Activated CD8-positive, alpha-beta T cell treated with anti-CD3 and anti-CD28 coated beads for 36 hours (primary cell): ENCODE measurements at regions not wholly inside any gene's neighbourhood (a gene's known extent, or its start where the extent isn't known, plus 50 kb on each side); places are given as distances from the start of the nearest gene placed in this dataset.

Source experiments
- ATAC-seq: fragments of 200-7000 bp; cut with Tn5 transposase; one replicate; pipeline ENCODE4 v1.10.0; 2021; ENCODE audit warnings: mild to moderate bottlenecking, moderate library complexity
- CTCF ChIA-PET: fragments of 350-600 bp; sonication (Branson Sonifier 250); formaldehyde crosslinking; loops from one replicate; lab custom pipeline; 2021; ENCODE audit warnings: antibody characterized with exemption; lab: Charles Lee
- POLR2A ChIA-PET: fragments of 350-600 bp; sonication (Branson Sonifier 250); formaldehyde crosslinking; loops from one replicate; lab custom pipeline; 2021; ENCODE audit warnings: antibody characterized with exemption; lab: Charles Lee
- DNase-seq: peaks from one replicate; pipeline ENCODE4 v3.0.0-alpha.2; 2020
- H3K27ac Mint-ChIP-seq: one replicate; pipeline ENCODE4 v1.8.0; 2021; ENCODE audit warnings: mild to moderate bottlenecking, mixed read lengths
- H3K27me3 Mint-ChIP-seq: one replicate; pipeline ENCODE4 v1.8.0; 2021; ENCODE audit warnings: mixed read lengths
- H3K36me3 Mint-ChIP-seq: one replicate; pipeline ENCODE4 v1.8.0; 2021; ENCODE audit warnings: low read depth, mixed read lengths
- H3K4me1 Mint-ChIP-seq: one replicate; pipeline ENCODE4 v1.8.0; 2021; ENCODE audit warnings: low read depth, mixed read lengths
- H3K4me3 Mint-ChIP-seq: one replicate; pipeline ENCODE4 v1.8.0; 2021; ENCODE audit warnings: mild to moderate bottlenecking, moderate library complexity, mixed read lengths
- H3K9me3 Mint-ChIP-seq: one replicate; pipeline ENCODE4 v1.8.0; 2021; ENCODE audit warnings: mixed read lengths
- CTCF ChIP-seq: fragments of 200-600 bp; IDR thresholded peaks from one replicate; pipeline ENCODE4 v1.8.0; 2022; ENCODE audit warnings: antibody characterized with exemption, mild to moderate bottlenecking
- intact Hi-C: fragments of 100-400 bp; cut with micrococcal nuclease; formaldehyde crosslinking; loops from one replicate; pipeline ENCODE4 v1.10.0; 2022

- H3K27ac Mint-ChIP-seq, result no peak overlapping the region
- ChIA-PET POLR2A (no interaction called here), CTCF (no interaction called here)
- intact Hi-C loops, result no loop called here
- no peaks in the 10 kb centered on the region for H3K27me3 Mint-ChIP-seq
- ATAC-seq (no peak), DNase-seq (no peak)
- no peaks in the 10 kb centered on the region for H3K9me3 Mint-ChIP-seq
- TF ChIP-seq CTCF, result no peak
- H3K36me3 Mint-ChIP-seq, result no peaks in the 10 kb centered on the region
- no peaks in the 10 kb centered on the region for H3K4me1 Mint-ChIP-seq
- H3K4me3 Mint-ChIP-seq, result no peak overlapping the region
Observed at GRCh38 chr16:65226077-65226476, 104.2 kb upstream of the CDH11 start.

GRCh38 chr16:65225488-65225887, 103.6 kb upstream of the CDH11 start:
- Mint-ChIP-seq H3K9me3 (no peaks in the 10 kb centered on the region), H3K4me1 (no peaks in the 10 kb centered on the region), H3K36me3 (no peaks in the 10 kb centered on the region), H3K27me3 (no peaks in the 10 kb centered on the region), H3K4me3 (no peak overlapping the region), H3K27ac (no peak overlapping the region)
- no peak for TF ChIP-seq CTCF
- intact Hi-C loops, result no loop called here
- DNase-seq, result no peak
- no peak for ATAC-seq
- ChIA-PET POLR2A (no interaction called here), CTCF (no interaction called here)

- Mint-ChIP-seq H3K27ac (no peak overlapping the region), H3K9me3 (no peaks in the 10 kb centered on the region), H3K4me3 (no peak overlapping the region), H3K4me1 (no peaks in the 10 kb centered on the region), H3K27me3 (no peaks in the 10 kb centered on the region), H3K36me3 (no peaks in the 10 kb centered on the region)
- ATAC-seq (no peak), DNase-seq (no peak)
- POLR2A ChIA-PET, result no interaction called here
- CTCF ChIA-PET, result no interaction called here
- no peak for TF ChIP-seq CTCF
- intact Hi-C loops, result no loop called here
Observed at GRCh38 chr16:65224994-65225393, 103.1 kb upstream of the CDH11 start.

GRCh38 chr16:65224471-65224870, 102.6 kb upstream of the CDH11 start:
- H3K9me3 Mint-ChIP-seq, result no peaks in the 10 kb centered on the region
- no peak for TF ChIP-seq CTCF
- H3K4me3 Mint-ChIP-seq, result no peak overlapping the region
- ChIA-PET POLR2A (no interaction called here), CTCF (no interaction called here)
- no peaks in the 10 kb centered on the region for H3K27me3 Mint-ChIP-seq
- ATAC-seq (no peak), DNase-seq (no peak)
- H3K4me1 Mint-ChIP-seq, result no peaks in the 10 kb centered on the region
- H3K27ac Mint-ChIP-seq, result no peak overlapping the region
- H3K36me3 Mint-ChIP-seq, result no peaks in the 10 kb centered on the region
- intact Hi-C loops, result no loop called here

GRCh38 chr16:65223335-65223734, 101.5 kb upstream of the CDH11 start:
- TF ChIP-seq CTCF, result no peak
- no peaks in the 10 kb centered on the region for H3K9me3 Mint-ChIP-seq
- no peaks in the 10 kb centered on the region for H3K36me3 Mint-ChIP-seq
- intact Hi-C loops, result no loop called here
- no peaks in the 10 kb centered on the region for H3K27me3 Mint-ChIP-seq
- H3K4me1 Mint-ChIP-seq, result no peaks in the 10 kb centered on the region
- ChIA-PET CTCF (no interaction called here), POLR2A (no interaction called here)
- H3K4me3 Mint-ChIP-seq, result no peak overlapping the region
- DNase-seq (no peak), ATAC-seq (no peak)
- no peak overlapping the region for H3K27ac Mint-ChIP-seq
